Hypothalamus (tissue), 51 donors: ENCODE measurements at regions not wholly inside any gene's neighbourhood (a gene's known extent, or its start where the extent isn't known, plus 50 kb on each side); places are given as distances from the start of the nearest gene placed in this dataset.
"Not testable (repeated sequence)": the region's sequence is repeated elsewhere in the genome, so short reads cannot be mapped to it uniquely, and the experiment has no call there.

Experiments used
- DNase-seq, 51 donors: peaks; one replicate each; lab custom pipeline; 2025; lab: John Stamatoyannopoulos, UW

- DNase-seq: no peak
Measured at GRCh38 chr6:6962699-6963098, 145.1 kb upstream of the RREB1 start.

DNA sequence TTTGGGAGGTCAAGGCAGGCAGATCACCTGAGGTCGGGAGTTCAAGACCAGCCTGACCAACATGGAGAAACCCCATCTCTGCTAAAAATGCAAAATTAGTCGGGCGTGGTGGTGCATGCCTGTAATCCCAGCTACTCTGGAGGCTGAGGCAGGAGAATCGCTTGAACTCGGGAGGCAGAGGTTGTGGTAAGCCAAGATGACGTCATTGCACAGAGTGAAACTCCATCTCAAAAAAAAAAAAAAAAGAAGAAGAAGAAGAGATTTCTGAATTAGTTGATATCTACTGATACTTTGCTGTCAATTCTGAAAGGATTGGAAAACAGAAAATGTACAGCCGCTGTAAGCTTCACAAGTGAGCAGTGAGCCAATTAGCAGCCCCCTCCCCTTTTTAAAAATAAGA is 144.4 kb upstream of the RREB1 start:
- DNase-seq: not testable (repeated sequence)

- no peak for DNase-seq
Measured at GRCh38 chr6:6964675-6965074, 143.1 kb upstream of the RREB1 start.

- DNase-seq: no peak
Measured at GRCh38 chr6:6966127-6966526, 141.6 kb upstream of the RREB1 start.

- DNase-seq: no peak
Measured at GRCh38 chr6:6966569-6966968, 141.2 kb upstream of the RREB1 start.

GRCh38 chr6:6968357-6968730 is 139.4 kb upstream of the RREB1 start:
- DNase-seq: no peak

- DNase-seq: no peak
Measured at GRCh38 chr6:6968731-6969552, 138.8 kb upstream of the RREB1 start.

DNA sequence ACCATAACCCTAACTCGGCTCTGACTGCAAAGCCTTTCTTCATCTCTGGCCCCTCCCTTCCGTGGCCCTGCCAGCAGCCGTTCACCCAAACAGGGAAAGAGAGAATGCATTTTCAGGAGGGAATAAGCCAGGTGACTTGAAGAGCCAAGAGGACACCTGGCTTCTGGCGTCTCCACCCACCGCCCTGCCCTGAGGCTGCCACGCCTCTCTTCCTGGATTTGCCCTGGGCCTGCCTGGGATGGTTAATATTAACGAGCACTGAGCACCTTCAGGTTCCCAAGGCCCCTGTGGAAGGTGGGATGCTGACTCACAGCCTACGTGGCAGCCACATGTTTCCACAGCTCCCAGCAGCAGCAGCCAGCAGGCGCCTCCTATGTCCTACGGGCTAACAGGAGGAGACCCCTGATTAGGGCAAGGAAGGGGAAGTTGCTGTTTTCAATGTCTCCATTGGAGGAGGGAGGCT is 138.0 kb upstream of the RREB1 start:
- no peak for DNase-seq

DNA sequence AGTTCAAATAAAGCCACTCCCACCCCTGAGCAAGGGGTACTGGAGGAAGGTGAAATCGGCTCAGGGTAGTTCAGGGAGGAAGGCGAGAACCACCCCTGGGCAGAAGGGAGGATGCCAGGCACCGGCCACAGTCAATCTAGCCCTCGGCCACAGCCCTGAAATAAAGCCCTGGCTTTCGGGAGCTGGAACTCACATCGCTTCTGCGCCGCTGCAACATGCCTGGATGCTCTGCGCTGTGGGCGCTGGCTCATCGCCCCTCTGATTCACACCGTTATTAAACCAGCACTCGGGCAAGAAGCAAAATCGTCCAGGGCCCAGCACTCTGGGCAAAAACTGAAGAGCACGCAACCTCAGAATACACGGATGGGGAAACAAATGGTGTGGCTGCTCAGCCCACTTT is 136.9 kb upstream of the RREB1 start:
- no peak for DNase-seq

DNA sequence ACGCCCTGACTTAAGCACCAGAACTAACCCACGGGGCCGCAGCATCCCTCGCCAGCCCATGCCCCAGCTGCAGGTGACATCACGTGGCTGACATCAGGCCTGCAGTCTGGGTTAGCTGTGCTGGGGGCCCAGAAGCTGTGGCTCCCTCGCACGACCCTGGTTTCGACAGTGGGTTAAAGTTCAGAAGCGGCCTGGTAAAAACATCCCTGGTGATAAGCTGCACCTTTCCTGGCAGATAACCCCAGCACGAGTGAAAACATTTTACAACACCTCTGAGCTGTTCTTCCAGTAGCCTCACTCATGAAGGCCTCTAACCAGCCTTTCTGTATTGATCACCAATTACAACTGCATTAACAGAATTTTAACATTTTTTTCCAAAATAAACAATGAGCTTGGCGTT is 136.4 kb upstream of the RREB1 start:
- no peak for DNase-seq

- DNase-seq: no peak
Measured at GRCh38 chr6:6972456-6972855, 135.3 kb upstream of the RREB1 start.

DNA sequence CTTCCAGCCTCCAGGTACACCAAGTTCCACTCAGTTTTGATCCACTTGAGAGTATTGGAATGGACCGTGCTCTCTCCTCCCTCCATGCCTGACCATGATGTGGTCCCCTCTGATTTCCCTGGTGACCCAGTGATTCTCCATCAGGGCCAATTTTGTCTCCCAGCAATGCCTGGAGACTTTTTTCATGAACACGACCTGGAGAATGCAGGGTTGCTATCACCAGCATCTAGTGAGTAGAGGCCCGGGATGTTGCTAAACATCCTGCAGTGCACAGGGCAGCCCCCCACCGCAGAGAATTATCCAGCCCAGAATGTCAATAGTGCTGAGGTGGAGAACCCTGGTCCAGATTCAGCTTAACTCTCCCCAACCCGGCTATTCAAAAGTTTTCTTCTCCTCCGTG is 134.0 kb upstream of the RREB1 start:
- no peak for DNase-seq

DNA sequence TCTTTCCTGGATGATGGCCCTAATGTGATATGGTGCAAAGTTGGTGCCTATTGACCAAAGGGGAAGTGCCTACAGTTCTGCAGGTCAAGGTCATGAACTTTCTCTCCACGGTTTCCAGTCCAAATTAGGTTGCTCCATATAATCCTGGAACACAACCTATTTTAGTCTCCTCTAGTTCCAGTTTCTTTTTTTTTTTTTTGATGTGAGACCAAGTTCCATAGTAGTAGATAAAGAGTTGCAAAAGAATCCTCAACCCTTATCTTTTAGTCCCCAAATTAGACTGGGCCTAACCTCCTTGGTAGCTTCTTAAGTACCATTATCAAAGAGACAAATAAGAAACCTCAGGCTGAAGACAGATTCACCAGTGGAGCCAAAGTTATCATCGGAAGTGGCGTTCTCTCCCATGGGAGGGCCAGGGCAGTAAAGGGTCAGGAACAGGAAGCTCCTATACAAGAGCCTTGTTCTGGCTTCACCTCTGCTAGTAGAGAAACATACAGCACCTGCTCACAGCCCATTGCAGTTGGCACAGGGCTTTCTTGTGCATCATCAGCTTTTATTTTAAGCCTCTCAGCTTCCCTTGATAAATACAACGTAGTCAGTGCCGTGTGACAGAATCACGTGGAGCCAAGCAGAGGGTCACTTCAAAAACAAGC is 132.2 kb upstream of the RREB1 start:
- DNase-seq: no peak

- DNase-seq: no peak
Measured at GRCh38 chr6:6976193-6976592, 131.6 kb upstream of the RREB1 start.

- DNase-seq: no peak
Measured at GRCh38 chr6:6978731-6979130, 129.0 kb upstream of the RREB1 start.

DNA sequence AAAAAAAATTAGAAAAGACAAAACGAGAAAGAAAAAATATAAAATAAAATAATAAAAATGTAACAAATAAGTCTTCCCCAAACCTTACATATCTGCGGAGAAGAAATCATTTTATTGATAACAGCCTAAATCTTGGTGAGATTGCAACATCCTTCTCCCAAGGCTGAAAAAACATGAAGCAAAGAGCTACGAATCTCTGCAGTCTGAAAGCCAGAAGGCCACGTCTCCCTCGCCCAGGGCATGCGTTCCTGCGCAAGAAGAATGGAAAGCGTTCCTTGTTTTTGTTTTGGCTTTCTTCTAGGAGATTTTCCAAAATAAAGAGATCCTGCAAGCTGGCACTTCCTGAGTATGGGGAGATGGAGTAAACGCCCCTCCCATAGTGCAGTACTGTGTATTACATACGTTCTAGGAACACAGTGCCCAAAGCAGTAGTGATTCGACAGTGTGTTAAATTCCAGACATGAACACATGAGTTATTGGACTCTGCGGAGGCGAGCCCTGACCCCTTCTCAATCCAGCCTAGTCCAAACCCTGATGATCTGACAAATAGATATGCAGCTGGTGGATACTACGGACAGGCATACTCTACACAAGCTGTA is 126.7 kb upstream of the RREB1 start:
- no peak for DNase-seq

DNA sequence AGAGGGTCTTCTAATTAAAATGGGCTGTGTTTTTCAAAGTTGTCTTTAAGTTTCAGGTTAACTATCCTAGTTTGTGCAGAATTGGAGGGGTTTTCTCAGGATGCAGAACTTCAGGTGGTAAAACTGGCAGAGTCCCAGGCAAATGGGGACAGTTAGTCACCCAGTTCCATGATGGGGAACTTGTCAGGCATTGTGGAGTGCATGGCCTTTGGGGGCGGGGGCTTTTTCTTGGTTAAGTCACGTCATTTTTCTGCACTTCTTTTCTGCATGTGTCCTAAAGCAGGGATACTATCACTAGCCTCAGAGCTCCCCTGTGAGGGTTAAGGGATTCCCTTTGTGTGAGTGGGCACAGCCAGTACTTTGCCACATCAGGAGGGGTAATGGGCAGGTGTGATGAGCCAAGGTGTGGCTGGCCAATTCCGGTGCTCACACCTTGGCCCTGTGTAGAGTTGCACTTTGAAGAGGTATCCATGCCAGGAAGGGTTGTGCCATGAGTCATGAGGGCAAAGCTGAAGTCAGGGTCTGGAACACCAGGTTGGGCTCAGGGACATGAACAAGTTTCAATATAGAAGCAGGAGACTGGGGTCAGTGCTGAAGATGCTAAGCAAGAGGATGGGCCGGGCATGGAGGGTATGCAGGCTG is 126.0 kb upstream of the RREB1 start:
- no peak for DNase-seq

DNA sequence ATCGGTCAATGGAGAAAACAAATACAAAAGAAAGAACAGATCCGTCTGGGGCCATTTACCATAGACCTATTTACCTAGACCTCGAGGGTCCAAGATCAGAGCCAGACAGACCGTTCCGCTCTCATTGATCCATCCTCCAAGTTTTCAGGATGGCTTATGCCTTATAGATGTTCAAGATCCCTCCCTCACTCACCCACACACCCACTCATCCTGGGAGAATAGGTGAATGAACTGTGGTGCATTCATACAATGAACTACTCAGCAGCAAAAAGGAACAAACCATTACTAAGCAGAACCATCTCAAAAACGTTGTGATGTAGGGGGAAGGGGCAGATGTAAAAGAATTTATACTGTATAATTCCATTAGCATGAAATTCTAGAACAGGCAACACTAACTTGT is 125.1 kb upstream of the RREB1 start:
- no peak for DNase-seq

DNA sequence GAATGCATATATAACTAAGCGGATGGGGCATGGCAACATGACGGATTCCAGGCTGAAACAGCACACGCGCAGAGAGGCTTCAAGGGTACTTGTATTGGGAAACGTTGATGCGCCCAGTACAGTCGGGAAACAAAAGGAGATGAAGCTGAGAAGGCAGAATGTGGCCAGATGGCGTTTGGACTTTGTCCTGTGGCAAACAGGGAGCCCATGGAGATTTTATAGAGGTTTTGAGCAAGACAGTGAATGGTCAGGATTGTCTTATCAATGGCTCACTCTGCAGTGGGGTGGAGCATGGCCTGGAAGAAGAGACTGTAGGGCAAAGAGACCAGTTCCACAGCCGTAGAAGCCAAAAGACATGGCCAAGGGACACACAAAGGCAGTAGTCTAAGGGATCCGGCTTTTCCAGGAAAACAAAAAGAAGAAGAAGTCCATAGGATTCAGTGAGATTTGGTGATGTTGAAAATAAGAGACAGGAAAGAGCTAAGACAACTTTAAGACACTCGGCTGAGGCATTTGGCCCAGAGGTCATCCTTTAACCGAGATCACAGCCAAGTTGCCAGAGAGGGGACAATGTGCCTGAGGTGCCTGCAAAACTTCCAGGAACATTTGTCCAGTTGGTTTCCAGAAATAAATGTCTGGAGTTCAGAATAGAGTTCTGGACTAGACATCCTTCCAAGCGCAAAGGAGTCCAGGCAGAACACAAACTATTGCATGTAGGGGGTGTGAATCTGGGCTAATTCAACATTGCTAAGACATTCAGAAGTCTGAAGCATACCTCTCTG is 123.0 kb upstream of the RREB1 start:
- no peak for DNase-seq

- no peak for DNase-seq
Measured at GRCh38 chr6:6986344-6986743, 121.4 kb upstream of the RREB1 start.

- DNase-seq: no peak
Measured at GRCh38 chr6:6987749-6988148, 120.0 kb upstream of the RREB1 start.
